GM18951 (cell line): ENCODE measurements at regions not wholly inside any gene's neighbourhood (a gene's known extent, or its start where the extent isn't known, plus 50 kb on each side); places are given as distances from the start of the nearest gene placed in this dataset.

Source experiments
- POLR2A ChIP-seq: IDR thresholded peaks from 4 replicates; pipeline ENCODE4 v1.6.1; 2011; ENCODE audit warnings: mild to moderate bottlenecking; ENCODE audit not compliant: insufficient read length, insufficient read depth; ENCODE audit errors: extremely low read depth
- in situ Hi-C: fragments of 300-500 bp; cut with MboI; formaldehyde crosslinking; loops from one replicate; pipeline ENCODE4 v1.12.0; 2022; ENCODE audit warnings: low sequenced_read_pairs, mixed read lengths, inconsistent platforms; ENCODE audit not compliant: unreplicated experiment

GRCh38 chr20:40578961-40579360, 110.1 kb downstream of the MAFB start:
- in situ Hi-C loops: no loop called here
- TF ChIP-seq POLR2A: no peak

- TF ChIP-seq POLR2A: no peak
- in situ Hi-C loops: no loop called here
Observed at GRCh38 chr20:40575851-40576250, 113.2 kb downstream of the MAFB start.

- in situ Hi-C loops: no loop called here
- no peak for TF ChIP-seq POLR2A
Observed at GRCh38 chr20:40572251-40572650, 116.8 kb downstream of the MAFB start.

GRCh38 chr20:40571639-40572038, 117.4 kb downstream of the MAFB start:
- no peak for TF ChIP-seq POLR2A
- in situ Hi-C loops: no loop called here

- TF ChIP-seq POLR2A: no peak
- in situ Hi-C loops: no loop called here
Observed at GRCh38 chr20:40568200-40568599, 120.8 kb downstream of the MAFB start.

GRCh38 chr20:40565682-40566040, 123.4 kb downstream of the MAFB start:
- in situ Hi-C loops: no loop called here
- no peak for TF ChIP-seq POLR2A

GRCh38 chr20:40565001-40565681, 123.9 kb downstream of the MAFB start:
- TF ChIP-seq POLR2A: no peak
- in situ Hi-C loops: no loop called here

- in situ Hi-C loops: no loop called here
Observed at GRCh38 chr20:40563296-40563950, 125.6 kb downstream of the MAFB start.

GRCh38 chr20:40562031-40562430, 127.0 kb downstream of the MAFB start:
- no peak for TF ChIP-seq POLR2A
- in situ Hi-C loops: no loop called here

More at GRCh38 chr20:40563296-40563950, 125.6 kb downstream of the MAFB start:
- no peak for TF ChIP-seq POLR2A

GRCh38 chr20:40561187-40561586, 127.8 kb downstream of the MAFB start:
- TF ChIP-seq POLR2A: no peak

GRCh38 chr20:40558212-40558611, 130.8 kb downstream of the MAFB start:
- TF ChIP-seq POLR2A: no peak
- in situ Hi-C loops: no loop called here

More at GRCh38 chr20:40561187-40561586, 127.8 kb downstream of the MAFB start:
- in situ Hi-C loops: no loop called here

GRCh38 chr20:40551125-40551530, 137.9 kb downstream of the MAFB start:
- in situ Hi-C loops: no loop called here
- TF ChIP-seq POLR2A: no peak

GRCh38 chr20:40547483-40548091, 141.4 kb downstream of the MAFB start:
- TF ChIP-seq POLR2A: no peak
- in situ Hi-C loops: no loop called here

- no peak for TF ChIP-seq POLR2A
- in situ Hi-C loops: no loop called here
Observed at GRCh38 chr20:40545478-40545877, 143.6 kb downstream of the MAFB start.
